Hematopoietic multipotent progenitor cell treated with erythropoietin and hydrocortisone succinate and interleukin-3 and kit ligand, for 8 days (in vitro differentiated cells): ENCODE measurements at regions not wholly inside any gene's neighbourhood (a gene's known extent, or its start where the extent isn't known, plus 50 kb on each side); places are given as distances from the start of the nearest gene placed in this dataset.
A peak's percentile ranks its signal among the peaks of the same experiment; 100 is the strongest.

Experiments
- DNase-seq: peaks from one replicate; pipeline ENCODE4 v3.0.0-alpha.2; 2015

DNA sequence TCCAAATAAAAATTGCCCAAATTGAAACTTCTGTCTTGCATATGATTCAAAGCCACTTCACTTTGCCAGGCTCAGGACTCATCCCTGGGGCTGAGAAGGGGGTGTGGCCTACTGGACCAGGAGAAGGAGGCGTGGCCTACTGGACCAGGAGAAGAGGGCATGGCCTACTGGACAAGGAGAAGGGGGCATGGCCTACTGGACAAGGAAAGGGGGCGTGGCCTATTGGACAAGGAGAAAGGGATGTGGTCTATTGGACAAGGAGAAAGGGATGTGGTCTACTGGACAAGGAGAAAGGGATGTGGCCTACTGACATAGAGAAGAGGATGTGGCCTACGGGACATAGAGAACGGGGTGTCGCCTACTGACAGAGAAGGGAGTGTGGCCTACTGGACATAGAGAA is 405.3 kb downstream of the RRAGC start:
- no peak for DNase-seq

DNA sequence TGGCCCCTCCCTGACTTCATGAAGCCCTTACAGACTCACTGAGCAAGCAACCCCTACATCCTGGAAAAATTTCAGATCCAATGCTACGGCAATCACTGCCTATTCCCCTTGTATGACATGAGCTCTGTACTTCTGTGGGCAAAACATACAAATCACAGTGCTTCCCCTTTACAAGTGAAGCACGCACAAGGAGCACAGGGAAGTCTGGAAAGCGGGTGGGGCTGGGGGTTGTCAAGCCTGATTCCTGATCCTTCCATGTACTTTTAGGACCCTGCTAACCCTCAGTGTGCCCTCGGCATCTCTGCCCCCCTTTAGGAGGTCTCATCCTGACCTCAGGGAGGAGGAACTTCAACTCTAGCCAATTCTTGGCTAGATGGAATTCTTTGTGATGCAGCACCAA is 405.7 kb upstream of the POU3F1 start:
- no peak for DNase-seq

DNA sequence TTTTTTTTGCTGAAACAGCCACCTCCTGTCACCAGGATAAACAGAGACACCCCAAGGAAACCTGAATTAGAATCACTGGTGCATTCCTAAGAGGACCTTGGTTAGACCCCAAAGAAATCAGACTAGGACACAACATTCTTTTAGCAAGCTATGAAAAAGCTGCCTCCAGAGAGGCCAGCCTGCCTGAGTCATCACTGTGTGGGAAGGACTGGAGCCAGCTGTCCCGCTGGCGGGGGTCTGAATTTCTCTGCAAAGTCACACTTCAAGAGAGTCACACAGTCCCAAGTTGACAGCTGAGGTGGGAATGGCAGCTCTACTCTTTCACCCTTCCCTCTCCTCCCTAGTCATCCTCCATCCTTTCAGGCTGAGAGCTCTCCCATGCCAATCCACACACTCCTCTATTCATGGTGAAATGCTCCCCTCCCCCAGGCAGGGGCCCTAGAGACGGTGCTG is 405.0 kb upstream of the POU3F1 start:
- DNase-seq: no peak

DNA sequence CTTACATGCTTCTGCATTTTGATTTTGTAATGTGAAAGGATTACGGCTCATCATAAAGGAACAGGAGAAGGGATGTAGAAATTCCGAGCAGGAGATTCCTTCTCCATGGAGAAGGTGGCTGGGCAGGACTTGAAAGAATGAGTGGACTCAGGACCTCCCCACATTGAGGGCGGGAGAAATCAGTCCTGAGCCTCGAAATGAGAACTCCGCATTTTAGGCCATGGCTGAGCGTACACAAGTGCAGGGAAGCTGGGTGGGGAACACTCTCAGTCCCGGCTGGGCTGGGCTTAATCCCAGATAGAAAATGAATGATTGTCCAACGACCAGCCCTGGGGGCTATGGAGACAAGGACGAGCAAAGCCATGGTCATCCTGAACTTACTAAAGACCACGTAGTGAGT is 402.3 kb upstream of the POU3F1 start:
- DNase-seq: no peak

DNA sequence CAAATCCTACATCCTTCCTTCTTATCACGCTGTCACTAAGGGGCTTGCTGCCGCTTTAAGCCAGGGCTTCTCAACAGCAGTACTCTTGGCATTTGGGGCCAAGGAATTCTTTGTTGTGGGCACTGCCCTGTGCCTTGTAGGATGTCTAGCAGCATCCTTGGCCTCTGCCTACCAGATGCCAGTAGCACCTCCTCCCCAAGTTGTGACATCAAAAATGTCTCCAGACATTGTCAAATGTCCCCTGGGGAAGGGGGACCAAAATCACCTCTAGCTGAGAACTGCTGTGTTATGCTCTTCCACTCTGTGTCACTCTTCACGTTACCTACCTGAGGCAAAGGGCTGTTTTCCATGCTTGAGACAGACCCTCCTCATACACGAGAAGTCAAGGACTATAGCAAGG is 400.3 kb upstream of the POU3F1 start:
- no peak for DNase-seq

DNA sequence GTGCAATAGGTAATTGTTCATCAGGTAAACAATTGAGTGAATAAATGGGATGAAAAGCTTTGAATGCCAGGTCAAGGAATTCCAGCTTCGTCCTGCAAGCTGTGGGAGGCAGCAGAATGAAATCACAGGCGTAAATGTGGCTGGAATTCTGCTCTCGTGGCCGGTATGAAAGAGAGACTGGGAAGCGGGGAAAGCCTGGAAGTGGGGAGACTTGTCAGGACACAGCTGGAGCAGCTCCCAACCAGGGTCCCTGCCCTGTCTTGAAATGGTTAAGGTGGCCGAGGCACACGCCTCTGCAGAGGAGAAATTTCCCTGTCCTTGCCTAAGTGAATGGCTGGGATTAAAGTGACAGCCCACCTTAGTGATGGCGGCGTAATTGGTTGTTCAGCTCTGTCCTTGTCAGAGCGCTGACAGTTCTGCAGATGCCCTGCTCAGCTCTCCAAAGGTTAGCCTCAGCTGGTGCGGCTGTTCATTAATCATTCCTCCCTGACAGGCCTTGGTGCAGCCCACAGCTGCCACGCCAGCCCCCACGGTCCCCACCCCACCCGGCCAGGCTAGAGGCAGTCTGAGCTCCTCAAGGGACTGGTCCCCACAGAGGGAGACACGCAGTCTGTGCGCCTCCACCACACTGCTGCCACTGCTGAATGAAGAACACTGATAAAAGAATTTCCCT is 398.3 kb upstream of the POU3F1 start:
- DNase-seq: no peak

DNA sequence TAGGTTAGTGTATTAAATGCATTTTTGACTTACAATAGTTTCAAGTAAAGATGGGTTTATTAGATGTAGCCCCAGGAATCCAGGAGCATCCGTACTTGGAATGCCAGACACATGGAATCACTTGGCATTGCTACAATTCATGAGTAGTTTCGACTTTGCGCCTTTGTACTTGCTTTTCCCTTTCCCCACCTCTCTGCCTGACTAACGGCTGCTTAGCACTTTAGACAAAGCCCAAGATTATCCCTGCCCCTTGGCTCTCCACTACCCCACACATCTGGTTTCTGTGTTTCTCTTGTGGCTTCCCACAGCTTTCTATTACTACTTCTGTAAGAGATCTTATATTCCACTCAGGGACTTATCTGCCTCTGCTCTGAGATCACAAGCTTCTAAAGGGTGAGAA is 397.7 kb upstream of the POU3F1 start:
- no peak for DNase-seq

DNA sequence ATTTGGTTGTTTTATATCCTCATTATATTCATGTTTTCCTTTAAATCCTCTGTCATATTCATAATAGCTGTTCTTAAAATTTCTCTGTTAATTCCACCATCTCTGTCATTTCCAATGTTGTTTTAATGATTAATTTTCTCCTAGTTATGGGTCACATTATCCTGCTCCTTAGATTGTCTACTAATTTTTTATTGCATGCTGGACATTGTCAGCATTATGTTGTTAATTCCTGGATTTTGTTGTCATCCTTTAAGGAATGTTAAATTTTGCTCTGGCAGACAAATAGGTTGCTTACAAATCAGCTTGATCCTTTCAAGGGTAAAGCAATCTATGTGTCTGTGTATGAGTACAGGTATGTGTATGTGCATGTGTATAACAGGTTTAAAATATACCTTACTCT is 393.8 kb upstream of the POU3F1 start:
- no peak for DNase-seq

DNA sequence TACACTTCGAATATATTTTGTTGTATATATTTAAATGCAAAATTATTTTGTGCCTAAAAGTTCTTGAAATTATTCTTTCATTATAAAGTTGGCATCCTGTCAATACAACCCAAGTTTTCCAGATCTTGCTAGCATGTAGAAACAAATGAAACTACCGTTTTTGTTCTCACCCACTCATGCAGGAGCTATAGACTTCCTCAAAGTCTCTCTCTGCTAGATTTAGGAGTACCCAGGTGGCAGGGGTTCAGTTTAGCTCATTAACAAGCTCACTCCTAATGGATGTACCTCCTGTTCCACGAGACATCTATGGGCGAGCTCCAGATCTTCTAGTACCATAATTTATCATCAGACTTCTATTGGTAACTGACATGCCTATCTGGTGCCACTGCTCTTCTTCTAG is 390.2 kb upstream of the POU3F1 start:
- DNase-seq: no peak

DNA sequence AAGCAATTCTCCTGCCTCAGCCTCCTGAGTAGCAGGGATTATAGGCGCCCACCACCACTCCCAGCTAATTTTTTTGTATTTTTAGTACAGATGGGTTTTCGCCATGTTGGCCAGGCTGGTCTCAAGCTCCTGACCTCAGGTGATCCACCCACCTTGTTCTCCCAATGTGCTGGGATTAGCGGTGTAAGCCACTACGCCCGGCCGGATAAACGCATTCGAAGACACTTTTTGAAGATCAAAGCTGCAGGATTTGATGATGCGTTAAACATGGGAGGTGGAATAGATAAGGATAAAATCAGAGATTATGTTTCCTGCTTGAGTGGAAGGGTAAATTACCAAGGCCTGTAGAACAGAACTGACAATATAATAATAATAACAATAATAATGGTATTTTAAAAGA is 389.4 kb upstream of the POU3F1 start:
- DNase-seq: no peak

DNA sequence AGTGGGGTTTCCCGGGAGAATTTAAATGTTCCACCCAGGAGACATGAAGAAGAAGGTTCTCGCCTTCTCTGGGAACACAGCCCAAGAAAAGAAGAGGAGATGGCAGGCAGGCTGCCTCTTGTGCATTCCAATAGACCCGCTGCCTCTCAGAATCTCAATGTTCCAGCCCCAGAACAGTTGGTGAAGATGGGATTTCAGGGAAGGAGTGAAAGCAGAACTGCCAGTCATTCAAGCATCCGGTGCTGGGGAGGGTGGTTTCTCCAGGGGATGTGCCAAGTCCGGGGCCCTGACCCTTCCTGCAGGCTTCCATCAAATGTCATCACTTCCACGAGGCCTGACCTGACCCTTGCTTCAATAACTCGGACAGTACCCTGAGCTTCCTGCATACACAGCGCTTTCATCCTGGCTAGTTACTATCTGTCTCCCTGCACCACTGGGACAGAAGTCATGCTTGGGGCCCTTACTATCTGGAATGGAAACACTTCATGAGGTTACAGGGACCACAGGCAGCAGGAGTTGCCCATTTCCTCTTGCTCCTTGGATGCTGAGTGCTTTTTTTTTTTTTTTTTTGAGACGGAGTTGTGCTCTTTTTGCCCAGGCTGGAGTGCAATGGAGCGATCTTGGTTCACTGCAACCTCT is 386.6 kb upstream of the POU3F1 start:
- no peak for DNase-seq

DNA sequence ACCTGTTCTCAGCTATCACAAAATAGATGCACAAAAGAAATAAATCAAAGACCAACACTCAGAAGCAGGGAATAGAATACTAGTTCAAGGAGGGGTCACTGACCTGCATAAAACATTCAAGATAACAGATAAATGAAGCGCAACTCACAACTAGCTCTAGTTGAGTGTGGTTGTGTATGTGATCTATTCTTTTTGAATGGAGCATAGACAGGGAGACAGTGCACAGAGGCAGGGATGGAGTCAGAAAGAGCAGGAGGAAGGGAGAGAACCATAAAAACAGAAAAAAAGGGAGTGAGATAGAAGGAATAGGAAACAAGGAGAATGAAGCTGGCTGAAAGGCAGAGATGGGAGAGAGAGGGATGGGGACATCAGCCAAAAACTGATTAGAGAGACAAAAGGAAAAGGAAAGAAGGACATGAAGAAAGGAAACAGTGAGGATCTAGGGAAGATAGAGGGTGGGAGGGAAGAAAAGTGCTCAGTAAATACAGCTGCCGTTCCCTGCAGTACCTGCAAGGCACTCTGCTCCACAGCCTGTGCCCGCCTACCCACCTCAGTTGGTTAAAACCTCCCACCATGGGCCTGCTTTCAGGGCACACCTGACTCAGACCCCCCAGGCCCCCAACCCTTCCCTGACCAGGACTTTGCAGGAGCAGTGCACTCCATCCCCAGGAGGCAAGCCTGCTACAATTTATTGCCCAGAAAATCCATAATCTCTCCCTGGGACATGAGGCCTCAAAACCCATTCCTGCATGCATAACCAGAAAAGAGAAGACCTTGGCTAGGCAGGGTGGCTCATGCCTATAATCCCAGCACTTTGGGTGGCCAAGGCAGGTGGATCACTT is 385.2 kb upstream of the POU3F1 start:
- DNase-seq: no peak

DNA sequence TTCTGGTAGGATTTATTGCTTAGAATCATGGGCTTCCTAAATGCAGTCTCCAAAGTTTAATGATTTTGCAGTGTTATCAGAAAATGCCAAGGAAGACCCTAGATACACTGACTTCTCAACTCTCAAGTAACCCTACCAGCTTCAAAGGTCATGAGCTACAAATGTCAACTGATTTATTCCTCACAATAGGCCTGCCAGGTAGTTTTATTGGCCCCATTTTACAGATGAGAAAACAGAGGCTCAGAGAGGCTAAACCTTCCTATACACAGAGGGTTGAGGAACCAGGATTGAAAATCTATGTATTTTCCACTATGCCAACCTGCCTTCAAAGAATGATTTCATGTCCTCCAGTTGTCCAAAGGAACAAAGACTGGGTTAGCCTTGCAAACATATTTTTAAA is 384.4 kb upstream of the POU3F1 start:
- DNase-seq: no peak

DNA sequence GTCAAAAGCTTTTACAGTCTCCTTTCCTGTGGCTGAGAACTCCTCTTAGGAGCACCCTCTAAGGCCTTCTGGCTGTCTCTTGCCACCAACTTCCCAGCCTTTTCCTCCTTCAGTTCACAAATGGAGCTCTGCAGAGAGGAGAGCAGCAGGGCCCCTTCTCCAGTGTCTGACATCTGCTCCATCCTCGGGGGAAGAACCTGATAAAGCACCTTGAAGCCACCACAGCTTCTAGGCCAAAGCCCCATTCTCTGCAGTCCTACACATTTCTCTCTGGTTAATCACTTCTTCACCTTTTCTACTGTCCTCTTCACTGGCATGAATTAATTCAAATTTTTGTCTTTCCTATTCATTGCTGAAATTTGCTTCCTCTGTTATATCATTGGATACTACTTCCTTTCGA is 378.1 kb upstream of the POU3F1 start:
- no peak for DNase-seq

DNA sequence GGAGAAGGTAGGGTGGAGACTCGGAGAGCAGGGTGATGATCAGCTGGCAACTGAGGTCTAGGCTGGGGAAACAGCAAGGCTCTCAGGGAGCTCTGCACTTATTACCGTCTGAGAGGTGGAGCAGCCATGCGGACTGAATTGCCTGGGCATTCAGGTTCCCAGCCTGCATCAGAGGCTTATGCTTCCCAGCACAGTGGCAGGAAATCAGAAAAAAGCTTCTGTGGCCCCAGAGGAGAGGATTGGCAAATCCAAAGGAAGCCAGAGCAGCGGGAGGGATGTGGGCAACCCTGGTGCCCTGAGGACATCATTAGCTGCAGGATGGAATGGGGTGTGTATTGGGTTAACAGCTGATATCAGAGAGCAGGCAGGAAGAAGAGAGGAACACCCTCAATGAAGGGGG is 374.1 kb upstream of the POU3F1 start:
- no peak for DNase-seq

DNA sequence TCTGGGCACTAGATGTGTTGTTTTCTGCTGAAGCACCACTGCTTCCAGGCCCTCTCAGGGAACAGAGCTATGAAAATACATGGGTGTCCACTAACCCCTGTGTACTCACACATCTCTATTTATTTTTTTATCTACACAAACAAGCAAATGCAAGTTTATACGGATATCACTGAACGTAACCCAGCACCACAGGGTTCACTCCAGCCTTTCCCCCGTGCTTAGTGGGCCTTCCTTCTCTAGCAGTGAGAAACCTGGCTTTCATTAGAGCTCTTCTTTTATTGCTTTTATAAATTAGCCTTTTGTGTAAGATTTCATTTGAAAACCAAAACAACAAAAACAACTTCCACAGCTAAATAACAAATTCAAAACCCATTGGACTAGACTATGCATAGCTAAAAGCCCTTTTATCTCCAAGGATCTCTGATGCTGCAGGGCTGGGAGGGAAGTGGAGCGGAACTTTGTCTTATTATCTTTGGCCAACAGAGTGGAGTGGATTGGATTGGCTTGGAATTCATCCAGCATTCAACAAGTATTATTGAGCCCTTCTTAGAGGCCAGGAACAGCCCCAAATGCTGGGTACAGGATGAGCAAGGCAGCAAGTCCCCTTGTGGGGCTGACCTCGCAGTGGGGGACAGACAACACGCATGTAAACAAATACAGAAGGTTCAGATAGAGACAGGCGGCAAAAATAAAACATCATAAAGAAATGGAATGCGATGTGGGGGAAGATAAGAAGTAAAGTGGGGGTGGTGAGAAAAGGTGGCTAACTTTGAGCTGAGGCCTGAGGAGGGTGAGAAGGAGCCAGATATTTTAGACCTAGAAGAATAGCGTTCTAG is 371.8 kb upstream of the POU3F1 start:
- peak; percentile 5 for DNase-seq

DNA sequence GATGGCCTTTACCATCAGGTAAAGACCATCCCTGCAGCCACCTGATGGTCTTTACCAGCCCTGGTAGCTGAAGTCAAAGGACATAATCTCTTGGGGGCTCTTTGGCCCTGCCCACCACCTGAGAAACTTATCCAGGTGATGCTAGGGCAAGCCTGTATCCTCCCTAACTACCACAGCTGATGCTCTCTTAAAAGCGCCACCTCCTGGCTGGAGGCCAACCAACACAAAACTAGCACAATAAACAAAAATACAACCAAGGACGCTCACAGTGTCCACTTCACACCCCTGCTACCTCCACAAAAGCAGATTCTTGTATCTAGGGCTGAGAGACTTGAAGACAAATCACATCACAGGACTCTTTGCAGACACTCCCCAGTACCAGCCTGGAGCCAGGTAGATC is 357.1 kb upstream of the POU3F1 start:
- no peak for DNase-seq

DNA sequence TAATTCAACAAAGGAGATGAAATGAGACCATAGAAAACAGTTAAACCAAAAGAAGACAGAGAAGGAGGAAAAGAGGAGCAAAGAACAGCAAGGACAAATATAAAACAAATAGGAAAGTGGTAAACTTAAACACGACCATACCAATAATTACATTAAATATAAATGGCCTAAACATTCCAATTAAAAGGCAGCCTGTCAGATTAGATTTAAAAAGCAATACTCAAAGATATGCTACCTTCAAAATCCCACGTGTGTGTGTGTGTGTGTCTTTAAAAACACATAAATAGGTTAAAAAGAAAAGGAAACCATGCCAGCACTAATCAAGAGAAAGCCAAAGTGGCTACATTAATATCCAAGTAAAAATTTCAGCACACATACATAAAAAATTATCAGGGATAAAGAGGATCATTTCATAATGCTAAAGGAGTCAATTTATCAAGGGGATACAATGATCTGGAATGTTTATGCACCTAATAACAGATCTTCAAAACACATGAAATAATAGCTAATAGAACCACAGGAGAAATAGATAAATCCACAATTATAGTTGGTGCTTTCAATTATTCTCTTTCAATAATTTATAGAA is 355.7 kb upstream of the POU3F1 start:
- DNase-seq: no peak

DNA sequence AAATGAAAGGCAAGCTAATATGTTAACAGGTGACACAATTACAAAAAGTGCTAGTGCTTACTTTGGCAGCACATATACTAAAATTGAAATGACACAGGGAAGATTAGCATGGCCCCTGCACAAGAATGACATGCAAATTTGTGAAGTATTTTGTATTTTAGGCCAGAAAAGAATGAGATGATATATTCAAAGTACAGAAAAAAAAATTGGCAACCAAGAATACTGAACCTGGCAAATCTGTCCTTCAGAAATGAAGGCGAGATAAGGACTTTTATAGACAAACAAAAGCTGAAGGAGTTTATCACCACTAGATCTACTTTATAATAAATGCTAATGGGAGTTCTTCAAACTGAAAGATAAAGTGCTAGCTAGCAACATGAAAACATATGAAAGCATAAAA is 350.0 kb upstream of the POU3F1 start:
- no peak for DNase-seq

DNA sequence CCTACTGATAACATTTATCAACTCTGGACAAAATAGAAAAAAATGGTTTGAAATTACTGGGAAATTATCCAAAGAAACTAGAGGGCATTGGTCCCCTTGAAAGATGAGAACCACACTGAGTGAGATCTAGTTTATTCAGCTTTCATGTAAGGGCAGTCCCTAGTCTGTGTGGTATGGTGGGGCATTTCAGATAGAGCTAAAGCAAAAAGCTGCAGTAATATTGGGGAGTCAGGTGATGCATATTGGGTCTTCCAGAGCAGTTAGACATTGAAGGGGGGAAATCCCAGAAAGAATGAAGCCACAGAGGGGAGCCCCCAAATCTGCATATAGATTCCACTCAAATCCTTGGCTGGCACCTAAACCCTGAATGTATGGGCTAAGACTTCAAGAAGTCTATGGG is 347.7 kb upstream of the POU3F1 start:
- no peak for DNase-seq

DNA sequence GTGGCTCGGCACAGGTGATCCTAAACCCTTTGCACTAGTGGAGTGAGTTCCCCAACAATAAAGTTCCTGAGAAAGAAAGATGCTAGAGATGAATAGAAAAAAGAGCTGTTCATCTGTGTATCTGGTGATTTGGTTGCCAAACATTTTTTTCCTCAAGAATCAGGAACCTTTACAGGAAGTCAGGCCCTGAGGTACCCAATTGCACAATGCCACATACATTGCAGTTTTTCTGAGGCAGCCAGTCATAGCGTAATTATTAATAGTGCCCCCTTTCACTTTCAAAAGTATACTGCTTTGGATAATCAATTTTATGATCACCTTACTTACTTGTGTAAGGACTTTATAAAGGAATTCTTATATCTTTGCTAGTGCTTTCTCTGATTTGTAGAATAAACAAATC is 346.3 kb upstream of the POU3F1 start:
- no peak for DNase-seq

DNA sequence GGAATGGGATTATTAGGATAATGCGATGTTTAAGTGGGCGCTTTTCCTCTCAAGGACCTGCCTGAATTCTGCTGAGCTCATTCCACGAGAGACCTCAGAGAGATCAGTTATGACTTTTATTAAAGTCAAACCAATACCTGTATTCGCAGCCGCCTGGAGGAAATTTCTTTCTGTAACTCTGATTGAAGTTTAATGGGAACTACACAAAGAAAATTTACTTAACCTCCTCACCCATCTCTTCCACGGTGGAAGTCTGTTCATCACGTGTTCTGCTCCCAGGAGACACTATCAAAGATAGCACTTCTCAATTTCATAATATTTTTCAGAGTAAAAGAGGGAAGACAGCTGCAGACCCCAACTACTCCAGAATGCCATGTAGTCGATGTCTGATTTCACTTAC is 334.7 kb upstream of the POU3F1 start:
- DNase-seq: no peak

DNA sequence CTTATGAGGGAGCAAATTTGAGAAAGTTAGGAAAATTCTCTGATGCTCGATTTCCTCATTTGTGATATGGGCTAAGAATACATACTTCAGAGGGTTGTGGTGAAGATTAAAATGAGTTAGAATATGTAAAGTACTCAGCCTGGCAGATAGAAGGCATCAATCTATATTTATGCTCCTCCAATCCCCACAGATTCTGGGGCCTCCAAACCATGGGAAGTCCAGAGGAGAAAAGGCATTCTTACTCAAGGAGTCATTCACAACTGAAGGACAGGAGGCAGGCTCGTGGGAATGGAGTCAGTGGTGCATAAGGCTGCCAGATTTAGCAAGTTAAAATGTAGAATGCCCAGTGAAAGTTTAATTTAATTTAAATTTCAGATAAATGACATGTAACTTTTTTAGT is 330.0 kb upstream of the POU3F1 start:
- DNase-seq: no peak
